Hepatocyte (in vitro differentiated cells): ENCODE measurements at regions not wholly inside any gene's neighbourhood (a gene's known extent, or its start where the extent isn't known, plus 50 kb on each side); places are given as distances from the start of the nearest gene placed in this dataset.

Source experiments
- CTCF ChIP-seq: fragments of 200-600 bp; sonication (generic); IDR thresholded peaks from 2 replicates; pipeline ENCODE4 v1.5.1; 2016; ENCODE audit warnings: antibody characterized with exemption, mild to moderate bottlenecking; ENCODE audit not compliant: poor library complexity
- EZH2 ChIP-seq: fragments of 200-600 bp; sonication (generic); IDR thresholded peaks from 2 replicates; pipeline ENCODE4 v1.6.1; 2016; ENCODE audit warnings: antibody characterized with exemption, mild to moderate bottlenecking, borderline replicate concordance

- TF ChIP-seq CTCF (no peak), EZH2 (no peak)
Observed at GRCh38 chr4:85274955-85275354, 200.0 kb upstream of the ARHGAP24 start.
